GM12878 (cell line): ENCODE measurements at regions not wholly inside any gene's neighbourhood (a gene's known extent, or its start where the extent isn't known, plus 50 kb on each side); places are given as distances from the start of the nearest gene placed in this dataset.

Experiments used
- ATAC-seq: fragments of 200-7000 bp; cut with Tn5 transposase; 3 replicates; pipeline ENCODE4 v1.9.1; 2020; ENCODE audit warnings: mild to moderate bottlenecking, moderate library complexity
- BruUV-seq: library from RNA; stranded (reverse); fragments of 400-500 nt; replicated peaks from 2 replicates; lab custom pipeline; 2021; lab: Mats Ljungman, UMichigan
- CTCF ChIA-PET: fragments of 300-600 bp; sonication (Branson Sonifier 250); formaldehyde crosslinking; extraction: SDS; loops from one replicate; lab custom pipeline; 2021; ENCODE audit warnings: inconsistent platforms; lab: Yijun Ruan, JAX
- POLR2A ChIA-PET: fragments of 350-600 bp; formaldehyde crosslinking; extraction: SDS; loops from one replicate; lab custom pipeline; 2021; ENCODE audit warnings: inconsistent platforms; lab: Charles Lee
- RAD21 ChIA-PET: fragments of 300-600 bp; sonication (Branson Sonifier 250); formaldehyde crosslinking; loops from one replicate; lab custom pipeline; 2023; ENCODE audit warnings: antibody characterized with exemption; ENCODE audit not compliant: unreplicated experiment; lab: Charles Lee
- SMC1A ChIA-PET: fragments of 300-600 bp; sonication (Branson Sonifier 250); formaldehyde crosslinking; loops from one replicate; lab custom pipeline; 2023; ENCODE audit not compliant: unreplicated experiment, uncharacterized antibody; lab: Charles Lee
- DNase-seq: peaks from one replicate; pipeline ENCODE4 v3.0.0-alpha.2; 2011; ENCODE audit warnings: low read depth, low spot score
- FAIRE-seq: peaks from 3 replicates; lab custom pipeline; 2011; peaks lifted over from hg19 to GRCh38; lab: Jason Lieb, UNC
- H2AFZ ChIP-seq: 2 replicates; pipeline ENCODE4 v1.6.0; 2011; ENCODE audit warnings: low read depth, low read length, control low read depth; ENCODE audit not compliant: control insufficient read depth
- H3K27ac ChIP-seq: 2 replicates; pipeline ENCODE4 v1.5.1; 2011; ENCODE audit warnings: control low read depth; ENCODE audit not compliant: control insufficient read depth, insufficient read depth
- H3K27me3 ChIP-seq, 2 experiments: replicated peaks in 1 of 2; 2 replicates each; pipeline versions ENCODE4 v1.6.0 to v1.6.1; 2011; ENCODE audit warnings: low read length in 1 of 2; ENCODE audit not compliant: control insufficient read depth in 2 of 2, insufficient read depth in 2 of 2
- H3K36me3 ChIP-seq, 2 experiments: 2 replicates each; pipeline ENCODE4 v1.5.1; 2011; ENCODE audit warnings: low read length in 1 of 2; ENCODE audit not compliant: control insufficient read depth in 2 of 2, insufficient read depth in 2 of 2
- H3K4me1 ChIP-seq: 2 replicates; pipeline ENCODE4 v1.6.1; 2011; ENCODE audit warnings: mild to moderate bottlenecking, low read length, moderate library complexity, mixed read lengths; ENCODE audit not compliant: control insufficient read depth, insufficient read depth
- H3K4me2 ChIP-seq: 2 replicates; pipeline ENCODE4 v1.6.0; 2011; ENCODE audit warnings: control low read depth; ENCODE audit not compliant: control insufficient read depth, insufficient read depth
- H3K4me3 ChIP-seq: fragments of 200-600 bp; sonication (generic); 2 replicates; pipeline ENCODE4 v1.5.1; 2016
- H3K79me2 ChIP-seq: 2 replicates; pipeline ENCODE4 v1.6.0; 2011; ENCODE audit warnings: low read length; ENCODE audit not compliant: control insufficient read depth, insufficient read depth
- H3K9ac ChIP-seq: 2 replicates; pipeline ENCODE4 v1.8.0; 2011; ENCODE audit warnings: low read length, control low read depth, mixed read lengths; ENCODE audit not compliant: control insufficient read depth, insufficient read depth
- H3K9me3 ChIP-seq: replicated peaks from 3 replicates; pipeline ENCODE4 v1.5.1; 2011; ENCODE audit warnings: mild to moderate bottlenecking, low read length; ENCODE audit not compliant: control insufficient read depth, insufficient read depth
- H4K20me1 ChIP-seq: 2 replicates; pipeline ENCODE4 v1.6.0; 2011; ENCODE audit not compliant: control insufficient read depth, insufficient read depth
- CEBPB ChIP-seq, 2 experiments: fragments of 150-350 bp in 1 of 2; IDR thresholded peaks; 2 replicates each; pipeline ENCODE4 v1.6.1; 2012 to 2014; ENCODE audit warnings: low read depth in 2 of 2, low read length in 2 of 2, borderline replicate concordance in 1 of 2, inconsistent platforms in 1 of 2
- CTCF ChIP-seq, 3 experiments: IDR thresholded peaks in 2 of 3; conservative IDR thresholded peaks in 1 of 3; 2 replicates each; pipeline ENCODE4 v1.5.1; 2011; ENCODE audit warnings: low read depth in 3 of 3, low read length in 3 of 3, mild to moderate bottlenecking in 3 of 3, control low read depth in 2 of 3, moderate library complexity in 2 of 3, inconsistent platforms in 1 of 3, mixed read lengths in 1 of 3; ENCODE audit not compliant: control insufficient read depth in 2 of 3, insufficient read depth in 1 of 3; ENCODE audit errors: extremely low read depth in 1 of 3
- EGR1 ChIP-seq, 2 experiments: IDR thresholded peaks; 1 replicate in 1 of 2; 2 replicates in 1 of 2; pipeline ENCODE4 v1.6.1; 2011 to 2012; ENCODE audit warnings: low read depth in 2 of 2, low read length in 2 of 2, borderline replicate concordance in 1 of 2, mild to moderate bottlenecking in 1 of 2, moderate library complexity in 1 of 2
- HSF1 ChIP-seq: fragments of 150-350 bp; IDR thresholded peaks from 2 replicates; pipeline ENCODE4 v1.6.1; 2014; ENCODE audit warnings: mild to moderate bottlenecking, low read depth, low read length
- IRF3 ChIP-seq: fragments of 450-650 bp; IDR thresholded peaks from 2 replicates; pipeline ENCODE4 v1.6.1; 2014; ENCODE audit warnings: mild to moderate bottlenecking
- JUND ChIP-seq: IDR thresholded peaks from 2 replicates; pipeline ENCODE4 v1.6.1; 2012; ENCODE audit warnings: low read depth, mild to moderate bottlenecking, low read length, improper control_type of control experiment, moderate library complexity
- KLF5 ChIP-seq: fragments of 450-650 bp; IDR thresholded peaks from 2 replicates; pipeline ENCODE4 v1.6.1; 2014; ENCODE audit warnings: mild to moderate bottlenecking; ENCODE audit not compliant: partially characterized antibody
- NBN ChIP-seq: fragments of 450-650 bp; IDR thresholded peaks from 2 replicates; pipeline ENCODE4 v1.6.1; 2016
- POU2F2 ChIP-seq: IDR thresholded peaks from 3 replicates; pipeline ENCODE4 v1.6.1; 2011; ENCODE audit warnings: low read depth, mild to moderate bottlenecking, low read length, borderline replicate concordance
- RELA ChIP-seq: fragments of 450-650 bp; IDR thresholded peaks from 2 replicates; pipeline ENCODE4 v1.8.0; 2014; ENCODE audit warnings: borderline replicate concordance; ENCODE audit not compliant: partially characterized antibody
- SMARCA5 ChIP-seq: fragments of 450-650 bp; IDR thresholded peaks from 2 replicates; pipeline ENCODE4 v1.6.1; 2017; ENCODE audit warnings: mild to moderate bottlenecking
- WGBS: methylation state at CpG from one replicate; pipeline ENCODE4 v1.1.6; 2016; ENCODE audit warnings: low lambda C conversion rate; ENCODE audit not compliant: insufficient replicate concordance, insufficient coverage; ENCODE audit errors: missing lambda C conversion rate; 5-methylcytosine and 5-hydroxymethylcytosine counted together
- in situ Hi-C: fragments of 300-500 bp; cut with MboI; formaldehyde crosslinking; loops from 9 replicates; pipeline ENCODE4 v1.14.3; 2018; ENCODE audit warnings: mixed read lengths
- intact Hi-C: fragments of 100-400 bp; cut with micrococcal nuclease; formaldehyde crosslinking; loops from one replicate; pipeline ENCODE4 v1.14.2; 2022; ENCODE audit not compliant: unreplicated experiment

GRCh38 chr11:130544266-130544665, 95.8 kb downstream of the ADAMTS15 start:
- ATAC-seq, result no peak
- Histone ChIP-seq H3K4me2 (no peak overlapping the region), H4K20me1 (no peaks in the 10 kb centered on the region), H3K79me2 (no peaks in the 10 kb centered on the region), H3K9me3 (no peaks in the 10 kb centered on the region), H3K27ac (no peak overlapping the region), H3K36me3 (no peaks in the 10 kb centered on the region), H3K4me1 (no peaks in the 10 kb centered on the region), H3K9ac (no peak overlapping the region), H3K27me3 (peaks cover 0 to 1% of the 10 kb centered on the region in 2 experiments; a peak in 2 of 4 replicates), H2AFZ (no peak overlapping the region), H3K4me3 (no peak overlapping the region)
- POLR2A ChIA-PET, result no interaction called here
- DNase-seq, result no peak
- RAD21 ChIA-PET, result no interaction called here
- in situ Hi-C loops (no loop called here), intact Hi-C loops (no loop called here)
- CTCF ChIA-PET, result no interaction called here
- BruUV-seq, result no TSS peak
- no peak for FAIRE-seq
- SMC1A ChIA-PET, result interaction anchor here (1.0 kb wide), 1 partner anchor 10 kb away, joined by 3 read pairs; no protein-coding TSS in a partner anchor
- WGBS, result 57% methylated on average over 2 of the region's 2 CpGs
- TF ChIP-seq RELA, result no peak
- no peak for TF ChIP-seq IRF3
- TF ChIP-seq KLF5, result no peak
- TF ChIP-seq NBN, result no peak
- TF ChIP-seq SMARCA5, result no peak
- TF ChIP-seq HSF1, result no peak
- no peak for TF ChIP-seq EGR1 (IDR thresholded peaks at IDR 0.05; ENCODE audit: borderline replicate concordance in 1 of 2, low read depth in 2 of 2, low read length in 2 of 2)
- no peak for TF ChIP-seq JUND
- TF ChIP-seq POU2F2, result no peak
- TF ChIP-seq CEBPB (IDR thresholded peaks at IDR 0.05; ENCODE audit: borderline replicate concordance in 1 of 2, low read depth in 2 of 2, low read length in 2 of 2), result no peak
- no peak for TF ChIP-seq CTCF (IDR thresholded peaks at IDR 0.05 in 2 of 3, conservative IDR thresholded peaks at IDR 0.05 in 1 of 3; ENCODE audit: control insufficient read depth in 2 of 3, extremely low read depth in 1 of 3, insufficient read depth in 1 of 3, low read depth in 3 of 3, low read length in 3 of 3)
